OCI-LY7 (cell line): ENCODE measurements at regions not wholly inside any gene's neighbourhood (a gene's known extent, or its start where the extent isn't known, plus 50 kb on each side); places are given as distances from the start of the nearest gene placed in this dataset.

Experiments
- CTCF ChIP-seq: fragments of 200-600 bp; sonication (generic); conservative IDR thresholded peaks from 2 replicates; pipeline ENCODE4 v1.5.1; 2014; ENCODE audit warnings: mild to moderate bottlenecking, antibody characterized with exemption, low read length, moderate library complexity, mixed read lengths
- EZH2phosphoT487 ChIP-seq: fragments of 200-600 bp; sonication (generic); IDR thresholded peaks from 2 replicates; pipeline ENCODE4 v1.6.1; 2018; ENCODE audit warnings: low read depth, borderline replicate concordance, mild to moderate bottlenecking, mixed run types, antibody characterized with exemption, low read length, moderate library complexity, mixed read lengths

- TF ChIP-seq CTCF = no peak
- TF ChIP-seq EZH2phosphoT487 = no peak
Observed at GRCh38 chr15:59798605-59798917, 109.4 kb upstream of the BNIP2 start.
